NCI-H128 (cell line): ENCODE measurements at regions not wholly inside any gene's neighbourhood (a gene's known extent, or its start where the extent isn't known, plus 50 kb on each side); places are given as distances from the start of the nearest gene placed in this dataset.

Experiments
- DNase-seq: peaks from one replicate; lab custom pipeline; 2025; ENCODE audit not compliant: unreplicated experiment; lab: John Stamatoyannopoulos, UW

DNA sequence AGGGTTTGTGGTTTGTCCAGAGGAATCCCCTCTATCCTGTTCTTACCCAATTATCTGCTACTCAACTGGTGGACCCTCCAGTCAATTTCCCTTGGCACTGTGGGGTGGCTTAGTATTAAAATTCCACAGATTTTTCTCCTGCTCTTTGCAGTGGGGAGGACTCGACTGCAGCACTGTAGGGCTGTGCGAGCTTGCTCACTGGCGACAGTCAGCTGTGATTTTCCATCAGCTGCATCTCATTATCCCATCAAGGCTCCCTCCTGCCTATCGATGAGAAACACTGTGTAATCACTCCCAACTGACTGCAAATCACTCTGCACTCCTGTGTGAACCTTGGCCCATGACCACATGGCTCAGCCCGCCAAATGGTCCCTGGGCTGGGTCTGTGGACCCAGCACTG lies 90.5 kb upstream of the MAF start:
- no peak for DNase-seq

DNA sequence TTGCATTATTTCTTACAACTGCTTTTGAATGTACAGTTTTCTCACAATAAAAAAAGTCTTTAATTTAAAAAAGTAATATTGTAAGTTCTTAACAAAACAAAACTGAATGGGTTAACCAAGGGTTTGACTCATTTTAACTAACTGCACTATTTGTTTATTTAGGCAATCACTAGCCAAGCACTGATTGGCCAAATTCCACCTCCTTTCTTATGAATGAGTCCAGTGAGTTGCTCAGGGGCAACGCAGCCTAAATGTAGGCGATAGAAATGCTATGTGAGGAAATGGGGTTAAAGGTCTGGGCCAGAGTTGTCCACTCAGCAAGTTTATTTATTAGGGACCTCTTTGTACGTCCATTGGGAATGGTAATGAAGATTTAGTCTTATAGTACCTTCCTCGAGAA lies 89.6 kb upstream of the MAF start:
- no peak for DNase-seq

DNA sequence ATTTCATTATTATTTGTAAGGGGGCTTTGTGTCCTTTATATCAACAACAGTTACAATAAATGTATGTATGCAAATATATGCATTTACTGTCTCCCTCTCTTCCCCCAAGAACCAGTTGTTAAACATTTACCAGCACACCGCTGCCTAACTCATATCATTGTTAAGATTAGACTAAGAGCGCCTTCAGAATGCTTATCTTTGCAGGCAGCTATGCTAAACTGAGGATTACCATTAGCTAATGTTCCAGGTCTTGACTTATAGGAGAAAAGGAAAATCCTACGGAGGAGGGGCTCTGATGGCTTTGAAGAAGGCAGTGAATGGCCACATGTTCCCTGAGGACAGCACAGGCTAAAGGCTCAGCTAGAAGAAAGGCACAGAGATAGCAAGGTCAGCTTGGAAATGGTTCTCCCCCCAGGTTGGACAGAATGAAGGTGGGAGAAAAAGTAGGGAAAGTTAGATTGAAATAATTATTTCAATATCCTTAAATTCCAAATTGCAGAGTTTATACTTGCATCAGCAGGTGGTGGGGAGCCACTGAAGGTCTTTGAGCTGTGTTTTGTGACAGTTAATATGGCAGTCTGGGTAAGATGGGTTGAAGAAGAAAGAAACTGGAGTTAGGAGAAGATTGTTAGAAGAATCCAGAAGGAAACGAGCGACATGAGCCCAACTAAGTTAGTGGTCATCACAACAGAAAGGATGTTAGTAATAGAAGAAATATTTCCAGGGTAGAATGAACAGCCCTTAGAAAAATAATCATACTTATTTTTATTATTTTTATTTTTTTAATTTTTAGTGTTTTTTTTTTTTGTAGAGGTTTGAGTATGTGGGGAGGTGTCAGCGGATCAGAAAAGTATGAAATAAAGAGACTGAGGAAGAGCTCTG lies 87.0 kb upstream of the MAF start:
- DNase-seq, result no peak

DNA sequence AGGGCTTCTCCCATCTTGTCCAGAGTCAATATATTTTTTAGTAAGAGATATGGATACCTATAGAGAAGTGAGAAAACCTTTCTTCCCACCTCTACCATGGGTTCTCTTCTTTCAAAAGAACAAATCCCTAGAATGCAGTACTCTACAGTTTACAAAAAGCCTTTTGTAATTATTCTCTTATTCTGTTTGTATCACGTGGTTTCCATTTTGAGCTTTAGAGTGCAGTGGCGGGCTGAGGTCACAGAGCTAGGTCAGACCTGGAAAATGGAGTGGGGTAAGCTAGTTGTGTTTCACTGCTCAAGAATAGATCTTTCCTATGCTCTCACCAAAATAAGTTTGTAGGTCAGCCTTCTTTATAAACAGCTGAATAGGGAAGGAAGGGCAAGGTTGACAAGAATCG lies 85.3 kb upstream of the MAF start:
- DNase-seq, result no peak

DNA sequence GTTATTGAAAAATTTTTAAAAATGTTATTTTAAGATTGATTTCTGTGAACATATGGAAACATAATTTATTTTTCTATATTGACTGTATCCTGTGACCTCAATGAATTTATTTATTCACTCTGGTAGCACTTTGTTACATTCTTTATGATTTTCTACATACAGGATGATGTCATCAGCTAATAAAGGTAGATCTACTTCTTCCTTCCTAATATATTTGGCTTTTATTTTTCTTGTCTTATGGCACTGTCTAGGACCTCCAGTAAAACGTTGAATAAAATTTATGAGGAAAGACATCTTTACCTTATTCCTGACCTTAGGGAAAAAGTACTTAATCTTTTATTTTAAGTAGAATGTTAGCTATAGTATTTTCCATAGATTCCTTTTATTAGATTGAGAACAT lies 78.8 kb upstream of the MAF start:
- DNase-seq, result no peak

DNA sequence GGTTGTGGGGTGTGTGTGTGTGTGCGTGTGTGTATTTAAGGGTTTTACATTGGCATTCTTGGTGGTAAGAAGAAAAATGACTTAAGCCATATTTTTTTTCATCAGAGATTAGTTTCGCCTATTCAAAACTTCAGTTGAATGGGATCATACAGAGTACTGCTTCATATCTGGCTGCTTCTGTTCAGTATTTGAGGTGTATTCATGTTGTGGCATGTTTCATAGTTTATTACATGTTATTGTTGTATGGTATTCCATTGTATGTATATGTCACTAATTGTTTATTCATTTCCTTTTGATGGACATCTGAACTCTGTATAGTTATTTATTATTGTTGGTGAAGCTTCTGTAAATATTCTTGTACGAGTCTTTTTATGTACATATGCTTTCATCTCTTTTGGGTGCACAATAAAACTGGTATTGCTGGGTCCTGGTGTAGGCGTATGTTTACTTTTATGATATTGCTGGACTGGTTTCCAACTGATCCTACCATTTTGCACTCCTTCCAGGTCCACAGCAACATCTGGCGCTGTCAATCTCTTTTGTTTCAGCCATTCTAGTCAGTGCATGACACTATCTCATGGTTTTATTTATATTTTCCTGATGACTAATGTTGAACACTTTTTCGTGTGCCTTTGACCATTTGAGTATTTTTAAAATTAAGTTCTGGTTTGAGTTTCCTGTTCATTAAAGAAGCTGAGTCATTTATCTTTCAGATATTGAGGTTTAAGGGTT lies 77.4 kb upstream of the MAF start:
- no peak for DNase-seq

DNA sequence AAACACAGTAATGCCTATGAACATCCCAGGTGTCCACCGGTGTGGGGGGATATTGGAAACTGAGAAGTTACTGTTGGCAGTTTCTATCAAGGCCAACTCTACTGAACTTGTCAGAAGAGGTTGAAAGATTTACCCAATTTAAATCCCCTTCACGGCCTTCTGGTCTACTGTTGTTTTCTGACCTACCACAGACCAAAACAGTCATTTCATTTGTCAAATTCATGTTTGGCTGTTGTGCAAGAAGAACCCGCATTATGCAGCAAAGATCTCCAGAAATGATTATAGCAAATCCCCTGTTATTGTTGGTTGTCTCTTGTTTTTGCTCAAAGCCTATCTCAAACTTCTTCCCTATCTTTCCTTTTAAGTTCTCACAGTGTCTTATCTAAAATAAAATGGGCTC lies 73.1 kb upstream of the MAF start:
- no peak for DNase-seq

DNA sequence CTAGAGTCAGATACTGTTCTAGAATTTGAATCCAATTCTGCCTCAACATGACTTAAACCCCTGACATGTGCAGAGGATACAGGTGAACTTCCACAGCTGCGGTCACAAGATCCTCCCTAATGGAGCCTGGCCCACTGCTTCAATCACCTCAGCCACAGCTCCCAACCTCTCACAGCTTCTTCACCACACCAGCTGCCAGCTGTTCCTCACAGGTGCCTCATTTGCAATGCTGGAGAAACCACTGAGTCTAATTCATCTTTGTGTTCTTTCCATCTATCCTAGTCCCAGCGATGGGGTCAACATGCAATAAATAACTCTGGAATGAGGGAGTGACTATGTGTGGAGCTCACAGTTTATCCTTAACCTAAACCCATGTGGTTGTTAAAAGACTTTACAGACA lies 72.0 kb upstream of the MAF start:
- DNase-seq, result no peak

DNA sequence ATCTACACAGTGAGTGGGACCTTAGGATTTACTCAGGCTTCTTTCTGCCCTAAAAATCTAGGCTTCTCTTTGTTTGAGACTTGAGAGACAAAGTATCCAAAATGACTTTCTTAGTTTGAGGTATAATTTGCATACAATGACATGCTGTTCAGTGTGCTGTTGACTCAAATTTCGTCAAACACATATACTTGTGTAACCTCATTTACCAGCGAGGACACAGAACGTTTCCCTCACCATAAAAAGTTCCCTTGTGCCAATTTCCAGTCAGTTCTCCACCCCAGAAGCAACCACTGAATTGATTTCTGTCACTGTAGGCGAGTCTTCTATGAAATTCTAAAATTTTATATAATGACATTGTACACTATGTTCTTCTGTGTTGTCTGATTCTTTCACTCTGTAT lies 68.0 kb upstream of the MAF start:
- no peak for DNase-seq

DNA sequence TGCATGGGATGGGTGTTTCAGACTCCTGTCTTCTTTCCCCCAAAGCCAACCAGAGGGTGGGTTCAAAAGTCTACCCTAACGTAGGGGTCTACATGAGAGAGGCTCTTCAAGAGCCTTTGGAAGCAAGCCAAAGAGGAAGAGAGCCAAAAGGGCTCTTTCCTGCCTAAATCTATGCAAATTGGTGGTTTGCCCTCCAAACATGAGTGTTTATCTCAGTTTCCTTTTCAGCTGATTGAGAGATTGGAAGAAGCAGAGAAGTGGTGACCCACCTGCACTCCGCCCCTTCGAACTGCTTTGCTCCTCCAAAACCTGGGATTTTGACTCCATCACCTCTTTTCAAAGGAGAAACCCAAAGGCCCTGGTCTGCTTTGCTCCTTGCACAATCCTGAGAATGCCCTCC lies 65.4 kb upstream of the MAF start:
- DNase-seq, result no peak

DNA sequence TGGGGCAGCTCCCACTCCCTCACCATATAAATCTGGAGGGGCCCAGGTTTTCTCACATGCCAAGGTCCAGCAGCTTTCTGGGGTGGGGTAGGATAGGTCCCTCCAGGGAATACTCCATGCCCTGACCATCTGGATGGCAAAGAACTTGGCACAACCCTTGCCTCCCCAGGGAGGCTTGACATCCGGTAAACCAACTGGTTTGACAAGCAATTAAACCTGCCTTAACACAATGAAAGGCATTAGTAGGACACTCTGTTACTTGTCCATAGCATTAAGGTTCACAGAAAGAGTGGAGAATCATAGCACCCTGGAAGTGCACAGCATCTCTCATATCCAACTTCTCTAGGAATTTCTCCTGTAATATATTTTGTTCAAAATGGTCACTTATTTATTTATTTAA lies 63.9 kb upstream of the MAF start:
- DNase-seq, result no peak

DNA sequence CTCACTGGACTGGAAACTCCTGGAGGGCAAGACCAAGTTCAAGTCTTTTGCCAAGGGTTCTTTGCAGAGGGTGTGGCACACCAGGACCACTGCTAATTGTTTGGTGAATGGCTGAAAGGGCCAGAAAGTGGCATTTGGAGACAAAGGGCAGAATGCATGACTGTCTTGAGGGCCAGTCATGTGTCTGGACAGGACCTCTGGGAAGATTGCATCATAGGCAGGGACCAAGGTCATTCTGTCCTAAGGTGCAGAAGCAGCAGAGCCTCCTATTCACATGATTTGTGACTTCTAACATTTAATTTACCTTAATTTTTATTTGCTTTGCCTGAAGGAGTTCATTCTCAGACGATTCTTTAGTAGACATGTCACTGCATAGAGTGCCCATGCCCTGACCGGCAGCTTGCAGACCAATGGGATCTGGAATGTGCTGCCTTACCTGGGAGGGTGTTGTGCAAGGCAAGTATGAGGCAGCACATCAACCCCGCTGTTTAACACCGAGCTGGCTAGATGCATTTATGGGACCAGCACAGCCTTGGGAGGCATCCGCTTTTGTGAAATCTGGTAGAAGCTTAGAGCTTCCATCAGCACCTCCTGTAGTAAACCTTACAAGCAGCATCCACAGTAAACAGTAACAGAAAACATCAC lies 62.3 kb upstream of the MAF start:
- no peak for DNase-seq

DNA sequence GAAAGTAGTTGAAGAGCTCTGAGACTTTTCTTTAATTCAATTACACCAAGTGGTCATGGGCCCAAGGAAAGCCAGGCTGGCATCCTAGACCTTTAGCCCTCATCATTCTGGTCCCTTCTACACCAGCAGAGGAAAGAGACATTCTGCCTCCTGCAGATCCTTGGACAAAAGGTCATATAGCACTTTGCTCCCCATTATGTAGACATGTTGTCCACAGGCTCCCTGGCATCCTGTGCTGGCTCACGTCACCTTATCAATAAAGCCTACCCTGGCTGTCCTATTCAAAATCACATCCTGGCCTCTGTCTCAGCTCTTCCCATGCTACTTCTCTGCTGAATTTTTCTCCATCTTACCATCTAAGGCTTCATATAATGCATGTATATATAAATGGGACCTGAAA lies 61.6 kb upstream of the MAF start:
- no peak for DNase-seq

DNA sequence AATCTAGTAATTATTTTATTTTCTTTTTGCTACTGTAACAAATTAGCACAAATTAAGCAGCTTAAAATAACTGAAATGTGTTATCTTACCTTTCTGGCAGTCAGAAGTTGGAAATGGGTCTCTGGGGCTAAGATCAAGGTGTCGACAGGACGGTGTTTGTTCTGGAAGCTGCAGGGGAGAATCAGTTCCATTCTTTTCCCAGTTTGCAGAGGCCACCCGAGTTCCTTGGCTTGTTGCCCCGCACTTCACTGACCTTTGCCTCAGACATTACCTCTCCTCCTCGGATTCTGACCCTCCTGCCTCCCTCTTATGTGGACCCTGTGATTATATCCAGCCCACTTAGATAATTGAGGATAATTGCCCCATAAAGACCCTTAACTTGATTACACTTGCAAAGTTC lies 61.0 kb upstream of the MAF start:
- DNase-seq, result no peak

DNA sequence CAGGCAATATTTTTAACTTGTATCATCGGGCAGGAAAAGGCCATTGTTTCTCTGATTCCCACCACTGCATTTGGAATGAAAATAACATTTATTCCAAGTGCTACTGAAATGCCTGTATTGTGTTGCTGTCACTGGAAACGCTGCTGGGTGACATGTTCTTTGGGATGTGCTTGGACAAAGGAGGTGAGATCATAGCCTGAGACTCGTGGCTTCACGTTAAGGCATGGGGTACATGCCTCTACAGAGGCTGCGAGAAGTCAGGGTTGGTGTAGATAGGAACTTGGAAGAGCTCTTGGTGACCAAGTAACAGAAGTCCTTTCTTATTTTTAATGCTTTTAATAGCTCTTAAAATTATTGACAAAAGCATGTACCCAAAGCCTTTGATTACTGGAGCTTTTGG lies 58.8 kb upstream of the MAF start:
- no peak for DNase-seq

DNA sequence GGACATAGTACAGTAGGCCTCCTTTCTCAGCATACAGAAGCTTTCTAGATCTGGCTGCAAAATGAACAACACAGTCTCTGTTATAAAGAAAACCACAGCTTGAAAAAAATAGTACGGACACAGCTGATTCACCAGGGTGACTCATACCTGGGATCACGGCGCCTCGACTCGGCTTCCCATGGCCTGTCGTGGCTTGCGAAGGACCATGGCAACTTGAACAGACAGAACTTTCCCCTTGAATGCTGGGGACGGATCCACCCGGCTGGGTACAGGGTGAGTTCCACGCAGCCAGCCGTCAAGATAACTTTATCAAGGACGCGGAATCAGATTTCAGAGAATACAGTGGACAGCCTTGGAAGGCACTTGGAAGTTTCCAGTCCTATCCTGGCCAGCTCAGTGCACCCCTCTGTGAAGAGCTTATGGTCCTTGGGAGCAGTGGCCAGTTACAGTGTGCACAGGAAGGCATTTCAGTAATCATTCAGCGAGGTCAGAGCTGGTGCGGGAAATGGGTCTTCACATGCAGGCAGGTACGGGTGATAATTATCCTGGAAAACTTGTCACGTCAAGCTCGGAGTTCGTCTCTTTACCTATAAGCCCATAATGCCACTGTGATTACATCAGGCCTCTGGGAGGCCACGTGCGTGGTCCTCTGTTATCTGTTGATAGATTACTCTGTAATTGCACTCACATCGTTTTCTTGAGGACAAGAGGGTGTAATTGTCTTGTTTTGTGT lies 57.9 kb upstream of the MAF start:
- no peak for DNase-seq

DNA sequence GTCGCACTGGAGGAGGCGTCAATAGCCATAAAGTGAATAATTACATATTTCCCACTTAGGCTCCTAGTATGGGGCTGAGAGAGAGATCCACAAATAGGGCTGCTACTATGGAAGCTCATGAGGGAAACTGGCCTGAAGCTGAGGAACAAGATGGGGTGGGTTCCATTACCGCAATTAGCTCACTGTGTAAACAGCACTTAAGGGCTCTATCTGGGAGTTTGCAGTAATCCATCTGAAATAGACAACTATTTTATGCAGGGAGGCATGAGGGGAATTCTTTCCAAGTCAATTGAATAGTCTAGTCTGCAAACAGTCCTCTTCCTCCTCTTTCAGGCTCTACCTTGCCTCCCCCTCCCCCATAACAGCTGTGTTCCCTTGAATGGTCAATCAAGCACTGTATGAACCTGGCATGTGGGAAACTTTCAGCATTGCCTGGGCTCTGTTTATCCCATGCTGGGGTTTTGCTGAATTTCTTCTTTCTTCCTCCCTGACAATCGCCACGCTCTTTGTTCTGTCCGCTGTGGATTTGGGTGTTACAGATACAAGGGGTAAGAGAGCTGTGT lies 56.1 kb upstream of the MAF start:
- peak; percentile 38 for DNase-seq

DNA sequence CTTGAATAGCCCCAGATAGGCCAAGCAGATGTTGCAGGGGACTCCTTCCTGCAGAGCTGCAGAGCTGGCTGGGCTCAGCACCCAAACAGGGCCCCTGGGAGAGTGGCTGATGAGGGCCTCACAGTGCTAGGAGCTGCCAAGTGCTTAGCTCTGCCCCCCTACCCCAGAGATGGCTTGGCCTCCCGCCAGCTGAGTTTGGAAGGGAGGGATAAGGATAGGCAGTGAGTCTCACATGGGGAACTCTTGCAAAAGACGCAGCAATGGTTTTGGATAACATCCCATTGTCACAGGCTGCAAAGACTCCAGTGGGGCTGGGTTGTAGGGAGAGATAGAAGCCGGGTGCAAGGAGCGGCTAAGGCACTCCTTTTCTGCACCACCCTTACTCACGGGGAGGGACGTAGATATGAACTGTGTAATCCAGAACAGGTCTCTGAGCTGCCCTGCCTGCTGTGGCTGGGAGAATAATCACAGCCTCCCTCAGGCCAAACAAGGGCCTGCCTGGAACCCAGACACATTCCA lies 52.9 kb upstream of the MAF start:
- peak; percentile 3 for DNase-seq

DNA sequence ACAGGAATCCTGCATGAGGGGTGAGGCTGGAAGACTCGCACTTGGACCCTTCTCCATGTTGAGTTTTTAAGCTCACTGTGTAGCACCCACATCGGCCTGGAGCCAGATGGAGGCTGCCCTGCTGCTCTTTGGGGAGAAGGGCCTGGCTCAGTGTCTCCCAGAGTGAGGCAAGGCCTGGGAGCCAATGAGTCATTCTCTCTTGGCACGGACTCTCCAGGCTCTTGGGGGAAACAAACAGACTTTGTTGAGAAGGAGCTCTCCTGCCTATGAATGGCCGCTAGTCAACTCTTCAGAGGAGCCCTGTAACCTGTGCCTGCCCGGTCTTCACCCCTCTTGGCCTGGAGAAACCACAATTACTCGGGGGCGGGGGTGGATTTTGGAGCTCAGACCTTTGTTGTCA lies 50.8 kb upstream of the MAF start:
- DNase-seq, result no peak
